SK-N-SH (cell line): ENCODE measurements at regions not wholly inside any gene's neighbourhood (a gene's known extent, or its start where the extent isn't known, plus 50 kb on each side); places are given as distances from the start of the nearest gene placed in this dataset.

ENCODE experiments used
- CTCF ChIA-PET: fragments of 300-600, 350-600 bp; formaldehyde crosslinking; extraction: SDS; loops from one replicate; lab custom pipeline; 2021; lab: Yijun Ruan, JAX
- POLR2A ChIA-PET: fragments of 350-600 bp; sonication (Branson Sonifier 250); formaldehyde crosslinking; extraction: SDS; loops from one replicate; lab custom pipeline; 2020; ENCODE audit warnings: antibody characterized with exemption, inconsistent platforms; lab: Yijun Ruan, JAX
- DNase-seq: peaks from one replicate; pipeline ENCODE4 v3.0.0; 2012
- H2AFZ ChIP-seq: fragments of 200-600 bp; sonication (generic); 2 replicates; pipeline ENCODE4 v1.8.1; 2016; ENCODE audit warnings: antibody characterized with exemption, mild to moderate bottlenecking, low read depth
- H3F3A ChIP-seq: fragments of 200-600 bp; sonication (generic); replicated peaks from 2 replicates; pipeline ENCODE3; 2016; ENCODE audit warnings: antibody characterized with exemption, mild to moderate bottlenecking; ENCODE audit not compliant: insufficient read depth
- H3K27ac ChIP-seq, 2 experiments: fragments of 200-500 bp in 1 of 2; fragments of 200-600 bp in 1 of 2; sonication (Bioruptor generic) in 1 of 2; sonication (generic), shearing (Covaris generic) in 1 of 2; 2 replicates each; pipeline versions ENCODE4 v1.5.1 to v1.6.1; 2014 to 2016; ENCODE audit warnings: low read depth in 2 of 2, inconsistent platforms in 1 of 2, low read length in 1 of 2, mild to moderate bottlenecking in 1 of 2, mixed read lengths in 1 of 2
- H3K27me3 ChIP-seq: fragments of 200-600 bp; sonication (generic), shearing (Covaris generic); 2 replicates; pipeline ENCODE4 v1.6.1; 2016; ENCODE audit warnings: mixed run types; ENCODE audit not compliant: insufficient read depth
- H3K36me3 ChIP-seq, 2 experiments: fragments of 200-500 bp in 1 of 2; fragments of 200-600 bp in 1 of 2; sonication (Bioruptor generic) in 1 of 2; sonication (generic) in 1 of 2; replicated peaks in 1 of 2; 2 replicates each; pipeline versions ENCODE3 to v1.5.1; 2014 to 2016; ENCODE audit warnings: low read length in 1 of 2, mild to moderate bottlenecking in 1 of 2; ENCODE audit not compliant: insufficient read depth in 2 of 2, control insufficient read depth in 1 of 2
- H3K4me1 ChIP-seq, 2 experiments: fragments of 200-500 bp in 1 of 2; fragments of 200-600 bp in 1 of 2; sonication (Bioruptor generic) in 1 of 2; sonication (generic), shearing (Covaris generic) in 1 of 2; 2 replicates each; pipeline versions ENCODE4 v1.5.1 to v1.6.1; 2014 to 2016; ENCODE audit warnings: low read depth in 1 of 2, low read length in 1 of 2, mixed run types in 1 of 2; ENCODE audit not compliant: insufficient read depth in 2 of 2, control insufficient read depth in 1 of 2
- H3K4me2 ChIP-seq: fragments of 200-600 bp; sonication (generic), shearing (Covaris generic); 2 replicates; pipeline ENCODE4 v1.6.1; 2017; ENCODE audit warnings: mixed run types
- H3K4me3 ChIP-seq, 2 experiments: fragments of 200-500 bp in 1 of 2; fragments of 200-600 bp in 1 of 2; sonication (Bioruptor generic) in 1 of 2; sonication (generic), shearing (Covaris generic) in 1 of 2; 2 replicates each; pipeline versions ENCODE4 v1.5.1 to v1.8.1; 2014 to 2016; ENCODE audit warnings: low read depth in 2 of 2, inconsistent platforms in 1 of 2, low read length in 1 of 2, mild to moderate bottlenecking in 1 of 2, mixed read lengths in 1 of 2, moderate library complexity in 1 of 2
- H3K79me2 ChIP-seq: fragments of 200-600 bp; sonication (generic); 2 replicates; pipeline ENCODE4 v1.8.1; 2017; ENCODE audit warnings: mild to moderate bottlenecking; ENCODE audit not compliant: insufficient read depth
- H3K9ac ChIP-seq: fragments of 200-600 bp; sonication (generic); 2 replicates; pipeline ENCODE4 v1.6.1; 2017; ENCODE audit warnings: mixed run types
- H3K9me2 ChIP-seq: fragments of 200-600 bp; sonication (generic); 2 replicates; pipeline ENCODE4 v1.6.1; 2017; ENCODE audit warnings: mixed run types
- H3K9me3 ChIP-seq: fragments of 200-600 bp; sonication (generic); 2 replicates; pipeline ENCODE4 v1.6.1; 2017; ENCODE audit warnings: mixed run types, mild to moderate bottlenecking, moderate library complexity
- H4K20me1 ChIP-seq: fragments of 200-600 bp; sonication (generic); 2 replicates; pipeline ENCODE4 v1.6.1; 2017; ENCODE audit warnings: mild to moderate bottlenecking, mixed run types; ENCODE audit not compliant: insufficient read depth
- CHD2 ChIP-seq: fragments of 150-350 bp; IDR thresholded peaks from 2 replicates; pipeline ENCODE4 v1.6.1; 2018; ENCODE audit warnings: low read length; ENCODE audit not compliant: partially characterized antibody
- CTCF ChIP-seq: fragments of 200-600 bp; sonication (generic); IDR thresholded peaks from 2 replicates; pipeline ENCODE4 v1.6.1; 2017; ENCODE audit warnings: antibody characterized with exemption, mild to moderate bottlenecking, moderate library complexity
- ELF1 ChIP-seq: IDR thresholded peaks from 2 replicates; pipeline ENCODE4 v1.4.0; 2012
- EP300 ChIP-seq, 2 experiments: IDR thresholded peaks; 2 replicates each; pipeline versions ENCODE4 v1.4.0 to v1.6.1; 2012; ENCODE audit warnings: borderline replicate concordance in 1 of 2, low read depth in 1 of 2, low read length in 1 of 2
- EZH2phosphoT487 ChIP-seq: fragments of 200-600 bp; sonication (generic); IDR thresholded peaks from 2 replicates; pipeline ENCODE4 v1.6.1; 2017; ENCODE audit warnings: low read depth, mixed run types, mild to moderate bottlenecking, antibody characterized with exemption, moderate library complexity, borderline replicate concordance
- GATA2 ChIP-seq: sonication (generic); formaldehyde crosslinking; IDR thresholded peaks from 2 replicates; pipeline ENCODE4 v1.5.0; 2020; ENCODE audit warnings: mild to moderate bottlenecking, missing genetic modification reagents
- MEF2A ChIP-seq: IDR thresholded peaks from 2 replicates; pipeline ENCODE4 v1.4.0; 2012; ENCODE audit warnings: low read depth, borderline replicate concordance
- NRF1 ChIP-seq: IDR thresholded peaks from 2 replicates; pipeline ENCODE4 v1.6.1; 2012; ENCODE audit warnings: low read depth, mild to moderate bottlenecking, low read length
- POLR2AphosphoS5 ChIP-seq: IDR thresholded peaks from 2 replicates; pipeline ENCODE4 v1.6.1; 2012; ENCODE audit warnings: low read depth, low read length
- RCOR1 ChIP-seq: fragments of 150-350 bp; IDR thresholded peaks from 2 replicates; pipeline ENCODE4 v1.6.1; 2017; ENCODE audit warnings: antibody characterized with exemption, low read length
- REST ChIP-seq: IDR thresholded peaks from 2 replicates; pipeline ENCODE4 v1.6.1; 2012; ENCODE audit warnings: mild to moderate bottlenecking, low read depth, low read length, moderate library complexity
- RFX5 ChIP-seq: IDR thresholded peaks from 2 replicates; pipeline ENCODE4 v1.6.1; 2012; ENCODE audit warnings: mild to moderate bottlenecking, improper control_type of control experiment, low read length
- TAF1 ChIP-seq: IDR thresholded peaks from 2 replicates; pipeline ENCODE4 v1.6.1; 2012; ENCODE audit warnings: low read depth, mild to moderate bottlenecking, low read length, moderate library complexity, borderline replicate concordance
- TEAD4 ChIP-seq: IDR thresholded peaks from 2 replicates; pipeline ENCODE4 v1.4.0; 2012; ENCODE audit warnings: mild to moderate bottlenecking, borderline replicate concordance; ENCODE audit not compliant: insufficient read depth
- WGBS: methylation state at CpG from one replicate; pipeline ENCODE4 v1.1.6; 2017; ENCODE audit warnings: low lambda C conversion rate; 5-methylcytosine and 5-hydroxymethylcytosine counted together
- TF ChIP-seq, protein P1 (sequence below): fragments of 150-350 bp; IDR thresholded peaks from 2 replicates; pipeline ENCODE4 v1.6.1; 2016; ENCODE audit warnings: mild to moderate bottlenecking, low read depth, low read length
- TF ChIP-seq, protein P2 (sequence below): fragments of 150-350 bp; IDR thresholded peaks from 2 replicates; pipeline ENCODE4 v1.6.1; 2017; ENCODE audit warnings: antibody characterized with exemption, low read length, low read depth, borderline replicate concordance
- TF ChIP-seq, protein P3 (sequence below): IDR thresholded peaks from 2 replicates; pipeline ENCODE4 v1.4.0; 2012; ENCODE audit warnings: low read depth
- TF ChIP-seq, protein P4 (sequence below): IDR thresholded peaks from 2 replicates; pipeline ENCODE4 v1.4.0; 2012; ENCODE audit warnings: low read depth, borderline replicate concordance
- TF ChIP-seq, protein P5 (sequence below): IDR thresholded peaks from 2 replicates; pipeline ENCODE4 v1.4.0; 2012; ENCODE audit warnings: low read depth, borderline replicate concordance

GRCh38 chr17:28268610-28269313, 50.2 kb upstream of the TMEM97 start:
- no peak overlapping the region for H3K4me3 ChIP-seq
- no peaks in the 10 kb centered on the region for H3K79me2 ChIP-seq
- no peaks in the 10 kb centered on the region for H3K9me2 ChIP-seq
- H3K4me1 ChIP-seq: no peaks in the 10 kb centered on the region
- no peaks in the 10 kb centered on the region for H3K36me3 ChIP-seq
- no peak overlapping the region for H3K4me2 ChIP-seq
- H3K9me3 ChIP-seq: no peaks in the 10 kb centered on the region
- CTCF ChIA-PET: interaction anchor here (1.4 to 5.0 kb wide), 2 partner anchors 17 to 36 kb away, joined by 3 to 18 read pairs; no protein-coding TSS in a partner anchor
- no peaks in the 10 kb centered on the region for H3F3A ChIP-seq
- H4K20me1 ChIP-seq: no peaks in the 10 kb centered on the region
- no peak for DNase-seq
- WGBS: 40% methylated on average over 10 of the region's 10 CpGs
- no peak overlapping the region for H3K9ac ChIP-seq
- POLR2A ChIA-PET: no interaction called here
- peaks cover 10% of the 10 kb centered on the region; the same call in 1 of the 2 replicates for H3K27me3 ChIP-seq
- no peak overlapping the region for H2AFZ ChIP-seq
- H3K27ac ChIP-seq: no peak overlapping the region
- no peak for TF ChIP-seq GATA2 (CRISPR knock-in tag)
- no peak for TF ChIP-seq EZH2phosphoT487
- no peak for TF ChIP-seq POLR2AphosphoS5
- TF ChIP-seq, protein P1, sequence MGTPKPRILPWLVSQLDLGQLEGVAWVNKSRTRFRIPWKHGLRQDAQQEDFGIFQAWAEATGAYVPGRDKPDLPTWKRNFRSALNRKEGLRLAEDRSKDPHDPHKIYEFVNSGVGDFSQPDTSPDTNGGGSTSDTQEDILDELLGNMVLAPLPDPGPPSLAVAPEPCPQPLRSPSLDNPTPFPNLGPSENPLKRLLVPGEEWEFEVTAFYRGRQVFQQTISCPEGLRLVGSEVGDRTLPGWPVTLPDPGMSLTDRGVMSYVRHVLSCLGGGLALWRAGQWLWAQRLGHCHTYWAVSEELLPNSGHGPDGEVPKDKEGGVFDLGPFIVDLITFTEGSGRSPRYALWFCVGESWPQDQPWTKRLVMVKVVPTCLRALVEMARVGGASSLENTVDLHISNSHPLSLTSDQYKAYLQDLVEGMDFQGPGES: no peak
- TF ChIP-seq RCOR1: no peak
- TF ChIP-seq, protein P2, sequence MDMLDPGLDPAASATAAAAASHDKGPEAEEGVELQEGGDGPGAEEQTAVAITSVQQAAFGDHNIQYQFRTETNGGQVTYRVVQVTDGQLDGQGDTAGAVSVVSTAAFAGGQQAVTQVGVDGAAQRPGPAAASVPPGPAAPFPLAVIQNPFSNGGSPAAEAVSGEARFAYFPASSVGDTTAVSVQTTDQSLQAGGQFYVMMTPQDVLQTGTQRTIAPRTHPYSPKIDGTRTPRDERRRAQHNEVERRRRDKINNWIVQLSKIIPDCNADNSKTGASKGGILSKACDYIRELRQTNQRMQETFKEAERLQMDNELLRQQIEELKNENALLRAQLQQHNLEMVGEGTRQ: no peak
- TF ChIP-seq MEF2A: no peak
- TF ChIP-seq, protein P3, sequence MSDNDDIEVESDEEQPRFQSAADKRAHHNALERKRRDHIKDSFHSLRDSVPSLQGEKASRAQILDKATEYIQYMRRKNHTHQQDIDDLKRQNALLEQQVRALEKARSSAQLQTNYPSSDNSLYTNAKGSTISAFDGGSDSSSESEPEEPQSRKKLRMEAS: no peak
- no peak for TF ChIP-seq RFX5
- no peak for TF ChIP-seq TEAD4
- TF ChIP-seq REST: no peak
- no peak for TF ChIP-seq ELF1
- no peak for TF ChIP-seq NRF1
- TF ChIP-seq, protein P4, sequence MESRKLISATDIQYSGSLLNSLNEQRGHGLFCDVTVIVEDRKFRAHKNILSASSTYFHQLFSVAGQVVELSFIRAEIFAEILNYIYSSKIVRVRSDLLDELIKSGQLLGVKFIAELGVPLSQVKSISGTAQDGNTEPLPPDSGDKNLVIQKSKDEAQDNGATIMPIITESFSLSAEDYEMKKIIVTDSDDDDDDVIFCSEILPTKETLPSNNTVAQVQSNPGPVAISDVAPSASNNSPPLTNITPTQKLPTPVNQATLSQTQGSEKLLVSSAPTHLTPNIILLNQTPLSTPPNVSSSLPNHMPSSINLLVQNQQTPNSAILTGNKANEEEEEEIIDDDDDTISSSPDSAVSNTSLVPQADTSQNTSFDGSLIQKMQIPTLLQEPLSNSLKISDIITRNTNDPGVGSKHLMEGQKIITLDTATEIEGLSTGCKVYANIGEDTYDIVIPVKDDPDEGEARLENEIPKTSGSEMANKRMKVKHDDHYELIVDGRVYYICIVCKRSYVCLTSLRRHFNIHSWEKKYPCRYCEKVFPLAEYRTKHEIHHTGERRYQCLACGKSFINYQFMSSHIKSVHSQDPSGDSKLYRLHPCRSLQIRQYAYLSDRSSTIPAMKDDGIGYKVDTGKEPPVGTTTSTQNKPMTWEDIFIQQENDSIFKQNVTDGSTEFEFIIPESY: no peak
- TF ChIP-seq, protein P5, sequence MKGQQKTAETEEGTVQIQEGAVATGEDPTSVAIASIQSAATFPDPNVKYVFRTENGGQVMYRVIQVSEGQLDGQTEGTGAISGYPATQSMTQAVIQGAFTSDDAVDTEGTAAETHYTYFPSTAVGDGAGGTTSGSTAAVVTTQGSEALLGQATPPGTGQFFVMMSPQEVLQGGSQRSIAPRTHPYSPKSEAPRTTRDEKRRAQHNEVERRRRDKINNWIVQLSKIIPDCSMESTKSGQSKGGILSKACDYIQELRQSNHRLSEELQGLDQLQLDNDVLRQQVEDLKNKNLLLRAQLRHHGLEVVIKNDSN: no peak
- no peak for TF ChIP-seq CTCF
- no peak for TF ChIP-seq EP300 (IDR thresholded peaks at IDR 0.05; ENCODE audit: borderline replicate concordance in 1 of 2, low read depth in 1 of 2, low read length in 1 of 2)
- TF ChIP-seq CHD2: no peak
- no peak for TF ChIP-seq TAF1
- TF ChIP-seq, all 33 proteins: peak for 0
